H9 (cell line): ENCODE measurements at regions not wholly inside any gene's neighbourhood (a gene's known extent, or its start where the extent isn't known, plus 50 kb on each side); places are given as distances from the start of the nearest gene placed in this dataset.

ENCODE experiments used
- DNase-seq: peaks from one replicate; pipeline ENCODE4 v3.0.0-alpha.2; 2017
- H2AFZ ChIP-seq: one replicate; pipeline ENCODE4 v1.6.1; 2013; ENCODE audit warnings: mild to moderate bottlenecking, low read length, control low read depth, moderate library complexity
- H2AK5ac ChIP-seq: 2 replicates; pipeline ENCODE4 v1.6.1; 2013; ENCODE audit warnings: low read length, control low read depth, mixed read lengths; ENCODE audit not compliant: insufficient read length
- H2BK120ac ChIP-seq: one replicate; pipeline ENCODE4 v1.6.1; 2013; ENCODE audit warnings: low read depth, mild to moderate bottlenecking, low read length, control low read depth, inconsistent platforms; ENCODE audit not compliant: poor library complexity, severe bottlenecking
- H2BK12ac ChIP-seq: 2 replicates; pipeline ENCODE4 v1.6.1; 2013; ENCODE audit warnings: low read length, control low read depth, mixed read lengths, low read depth; ENCODE audit not compliant: insufficient read length
- H2BK15ac ChIP-seq: 2 replicates; pipeline ENCODE4 v1.6.1; 2013; ENCODE audit warnings: low read depth, low read length, control low read depth
- H2BK20ac ChIP-seq: one replicate; pipeline ENCODE4 v1.6.1; 2013; ENCODE audit warnings: low read depth, mild to moderate bottlenecking, low read length, control low read depth, inconsistent platforms; ENCODE audit not compliant: poor library complexity, severe bottlenecking
- H2BK5ac ChIP-seq: 2 replicates; pipeline ENCODE4 v1.6.1; 2013; ENCODE audit warnings: low read length, control low read depth, mixed read lengths; ENCODE audit not compliant: insufficient read length
- H3K14ac ChIP-seq: 2 replicates; pipeline ENCODE4 v1.6.1; 2013; ENCODE audit warnings: low read length, control low read depth; ENCODE audit not compliant: insufficient read depth
- H3K18ac ChIP-seq: 2 replicates; pipeline ENCODE4 v1.6.1; 2013; ENCODE audit warnings: low read depth, mild to moderate bottlenecking, mixed read lengths, low read length, control low read depth; ENCODE audit not compliant: insufficient read length
- H3K23ac ChIP-seq: 2 replicates; pipeline ENCODE4 v1.6.1; 2013; ENCODE audit warnings: low read length, control low read depth, mixed read lengths, low read depth; ENCODE audit not compliant: insufficient read length
- H3K23me2 ChIP-seq: 2 replicates; pipeline ENCODE4 v1.6.1; 2013; ENCODE audit warnings: low read depth, mild to moderate bottlenecking, mixed read lengths, low read length, control low read depth; ENCODE audit not compliant: insufficient read length, poor library complexity, severe bottlenecking
- H3K27ac ChIP-seq: 2 replicates; pipeline ENCODE4 v1.5.1; 2013; ENCODE audit warnings: low read length, control low read depth, mixed read lengths, low read depth; ENCODE audit not compliant: insufficient read length
- H3K27me3 ChIP-seq: 2 replicates; pipeline ENCODE4 v1.6.1; 2013; ENCODE audit warnings: low read length, control low read depth, inconsistent platforms; ENCODE audit not compliant: insufficient read depth
- H3K4ac ChIP-seq: 2 replicates; pipeline ENCODE4 v1.6.1; 2013; ENCODE audit warnings: low read depth, mild to moderate bottlenecking, control low read depth, inconsistent platforms, low read length, moderate library complexity
- H3K4me1 ChIP-seq: 2 replicates; pipeline ENCODE4 v1.6.1; 2013; ENCODE audit warnings: low read length, control low read depth, inconsistent platforms; ENCODE audit not compliant: insufficient read depth
- H3K4me2 ChIP-seq: 2 replicates; pipeline ENCODE4 v1.6.1; 2013; ENCODE audit warnings: low read length, control low read depth, mixed read lengths; ENCODE audit not compliant: insufficient read length, insufficient read depth
- H3K56ac ChIP-seq: 2 replicates; pipeline ENCODE4 v1.6.1; 2013; ENCODE audit warnings: low read depth, mild to moderate bottlenecking, mixed read lengths, low read length, control low read depth; ENCODE audit not compliant: insufficient read length
- H3K79me1 ChIP-seq: 2 replicates; pipeline ENCODE4 v1.6.1; 2013; ENCODE audit warnings: low read depth, mild to moderate bottlenecking, moderate library complexity, low read length, control low read depth, inconsistent platforms; ENCODE audit not compliant: insufficient read depth, poor library complexity, severe bottlenecking
- H3K79me2 ChIP-seq: 2 replicates; pipeline ENCODE4 v1.6.1; 2013; ENCODE audit warnings: low read length, control low read depth, inconsistent platforms; ENCODE audit not compliant: insufficient read depth
- H3K9ac ChIP-seq: 2 replicates; pipeline ENCODE4 v1.6.1; 2013; ENCODE audit warnings: low read length, control low read depth, mixed read lengths; ENCODE audit not compliant: insufficient read length; ENCODE audit errors: extremely low read depth
- H3K9me3 ChIP-seq: one replicate; pipeline ENCODE4 v1.6.1; 2013; ENCODE audit warnings: low read depth, low read length, inconsistent platforms; ENCODE audit not compliant: control insufficient read depth
- H3T11ph ChIP-seq: one replicate; pipeline ENCODE4 v1.6.1; 2013; ENCODE audit warnings: mild to moderate bottlenecking, low read length, control low read depth, inconsistent platforms
- H4K20me1 ChIP-seq: one replicate; pipeline ENCODE4 v1.6.1; 2013; ENCODE audit not compliant: control insufficient read depth, insufficient read length, insufficient read depth
- H4K5ac ChIP-seq: 2 replicates; pipeline ENCODE4 v1.6.1; 2013; ENCODE audit warnings: low read depth, mild to moderate bottlenecking, mixed read lengths, low read length, control low read depth; ENCODE audit not compliant: insufficient read length
- H4K8ac ChIP-seq: replicated peaks from 2 replicates; pipeline ENCODE4 v1.6.1; 2013; ENCODE audit warnings: low read length, control low read depth, mixed read lengths, low read depth; ENCODE audit not compliant: insufficient read length
- H4K91ac ChIP-seq: 2 replicates; pipeline ENCODE4 v1.6.1; 2013; ENCODE audit warnings: low read depth, mild to moderate bottlenecking, moderate library complexity, mixed read lengths, low read length, control low read depth; ENCODE audit not compliant: insufficient read length
- H3K27ac Mint-ChIP-seq, 3 experiments: 2 replicates in 2 of 3; 3 replicates in 1 of 3; pipeline ENCODE4 v1.8.0; 2020 to 2021; ENCODE audit warnings: mixed read lengths in 3 of 3, mild to moderate bottlenecking in 1 of 3, moderate library complexity in 1 of 3
- H3K27me3 Mint-ChIP-seq: 2 replicates; pipeline ENCODE4 v1.8.0; 2021; ENCODE audit warnings: low read depth, mild to moderate bottlenecking, moderate library complexity, mixed read lengths
- H3K36me3 Mint-ChIP-seq, 3 experiments: 2 replicates in 2 of 3; 3 replicates in 1 of 3; pipeline ENCODE4 v1.8.0; 2020 to 2021; ENCODE audit warnings: low read depth in 3 of 3, mixed read lengths in 3 of 3; ENCODE audit not compliant: insufficient read depth in 1 of 3
- H3K4me1 Mint-ChIP-seq, 2 experiments: 2 replicates each; pipeline ENCODE4 v1.8.0; 2020; ENCODE audit warnings: mixed read lengths in 2 of 2
- H3K4me3 Mint-ChIP-seq, 2 experiments: 2 replicates in 1 of 2; 3 replicates in 1 of 2; pipeline ENCODE4 v1.8.0; 2020 to 2021; ENCODE audit warnings: mild to moderate bottlenecking in 2 of 2, mixed read lengths in 2 of 2, moderate library complexity in 1 of 2
- H3K9me3 Mint-ChIP-seq, 2 experiments: 2 replicates in 1 of 2; 3 replicates in 1 of 2; pipeline ENCODE4 v1.8.0; 2020; ENCODE audit warnings: mild to moderate bottlenecking in 2 of 2, mixed read lengths in 2 of 2, moderate library complexity in 1 of 2
- CTCF ChIP-seq: fragments of 200-600 bp; sonication (generic); conservative IDR thresholded peaks from 3 replicates; pipeline ENCODE4 v1.8.0; 2021; ENCODE audit warnings: antibody characterized with exemption, mild to moderate bottlenecking
- WGBS: extraction: QIAGEN DNeasy Blood & Tissue Kit; methylation state at CpG from one replicate; pipeline ENCODE4 v1.1.7; 2013; ENCODE audit warnings: missing lambda C conversion rate, low lambda C conversion rate, mixed read lengths; ENCODE audit not compliant: insufficient read length; ENCODE audit errors: extremely low coverage; 5-methylcytosine and 5-hydroxymethylcytosine counted together

DNA sequence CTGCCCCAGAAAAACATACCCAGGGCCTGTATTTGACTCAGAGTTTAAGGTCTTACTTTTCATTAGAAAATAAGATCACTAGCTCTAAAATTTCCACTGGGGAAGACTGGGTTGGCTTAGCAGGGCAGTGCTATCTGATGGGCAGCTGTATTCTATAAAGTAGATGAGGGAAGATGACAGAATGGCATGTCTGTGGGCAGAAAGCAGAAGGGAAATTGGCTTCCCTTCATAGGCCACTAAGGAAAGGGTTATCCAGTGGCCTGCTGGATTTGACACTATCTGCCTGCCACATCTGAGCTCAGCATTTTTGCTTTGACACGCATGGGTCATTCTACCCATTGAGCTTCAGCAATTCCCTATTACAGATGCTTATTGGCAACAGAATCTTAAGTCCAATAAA, 461.3 kb upstream of the RASGRP1 start:
- H3K27ac ChIP-seq, result no peak overlapping the region
- no peaks in the 10 kb centered on the region for H3K9me3 ChIP-seq
- H3K14ac ChIP-seq, result no peak overlapping the region
- no peaks in the 10 kb centered on the region for H3K23me2 ChIP-seq
- H3K56ac ChIP-seq, result no peak overlapping the region
- no peak overlapping the region for H4K8ac ChIP-seq
- H2BK20ac ChIP-seq, result no peak overlapping the region
- no peak overlapping the region for H2BK5ac ChIP-seq
- no peak overlapping the region for H4K91ac ChIP-seq
- WGBS, result no CpG with 5 or more reads among the region's 1 CpG
- H3K27me3 ChIP-seq, result no peaks in the 10 kb centered on the region
- DNase-seq, result no peak
- TF ChIP-seq CTCF, result no peak
- no peak overlapping the region for H3T11ph ChIP-seq
- H3K4ac ChIP-seq, result no peak overlapping the region
- Mint-ChIP-seq H3K36me3 (no peaks in the 10 kb centered on the region), H3K27ac (no peak overlapping the region; a peak in 1 of 7 replicates), H3K27me3 (no peaks in the 10 kb centered on the region), H3K4me3 (no peak overlapping the region), H3K9me3 (no peaks in the 10 kb centered on the region), H3K4me1 (peaks cover 11% of the 10 kb centered on the region in 2 experiments)
- H2AK5ac ChIP-seq, result no peak overlapping the region
- H3K9ac ChIP-seq, result no peak overlapping the region
- H2BK12ac ChIP-seq, result no peak overlapping the region
- no peak overlapping the region for H3K23ac ChIP-seq
- no peak overlapping the region for H3K18ac ChIP-seq
- H3K79me2 ChIP-seq, result no peaks in the 10 kb centered on the region
- H3K79me1 ChIP-seq, result no peaks in the 10 kb centered on the region
- H3K4me2 ChIP-seq, result no peak overlapping the region
- no peaks in the 10 kb centered on the region for H4K20me1 ChIP-seq
- no peak overlapping the region for H2AFZ ChIP-seq
- no peak overlapping the region for H2BK120ac ChIP-seq
- peaks cover 5% of the 10 kb centered on the region; the same call in 1 of the 2 replicates for H3K4me1 ChIP-seq
- no peak overlapping the region for H4K5ac ChIP-seq
- no peak overlapping the region for H2BK15ac ChIP-seq
